ENCODE measurements at regions not wholly inside any gene's neighbourhood (a gene's known extent, or its start where the extent isn't known, plus 50 kb on each side); places are given as distances from the start of the nearest gene placed in this dataset.

- DNase-seq (ENCODE audit: low spot score) = no peak
Measured at GRCh38 chrX:124282580-124282979, 49.9 kb upstream of the TEX13D start.

More at GRCh38 chrX:124282580-124282979, 49.9 kb upstream of the TEX13D start:
- TF ChIP-seq, protein P1, sequence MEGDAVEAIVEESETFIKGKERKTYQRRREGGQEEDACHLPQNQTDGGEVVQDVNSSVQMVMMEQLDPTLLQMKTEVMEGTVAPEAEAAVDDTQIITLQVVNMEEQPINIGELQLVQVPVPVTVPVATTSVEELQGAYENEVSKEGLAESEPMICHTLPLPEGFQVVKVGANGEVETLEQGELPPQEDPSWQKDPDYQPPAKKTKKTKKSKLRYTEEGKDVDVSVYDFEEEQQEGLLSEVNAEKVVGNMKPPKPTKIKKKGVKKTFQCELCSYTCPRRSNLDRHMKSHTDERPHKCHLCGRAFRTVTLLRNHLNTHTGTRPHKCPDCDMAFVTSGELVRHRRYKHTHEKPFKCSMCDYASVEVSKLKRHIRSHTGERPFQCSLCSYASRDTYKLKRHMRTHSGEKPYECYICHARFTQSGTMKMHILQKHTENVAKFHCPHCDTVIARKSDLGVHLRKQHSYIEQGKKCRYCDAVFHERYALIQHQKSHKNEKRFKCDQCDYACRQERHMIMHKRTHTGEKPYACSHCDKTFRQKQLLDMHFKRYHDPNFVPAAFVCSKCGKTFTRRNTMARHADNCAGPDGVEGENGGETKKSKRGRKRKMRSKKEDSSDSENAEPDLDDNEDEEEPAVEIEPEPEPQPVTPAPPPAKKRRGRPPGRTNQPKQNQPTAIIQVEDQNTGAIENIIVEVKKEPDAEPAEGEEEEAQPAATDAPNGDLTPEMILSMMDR (IDR thresholded peaks at IDR 0.05; ENCODE audit: extremely low read depth, missing control alignments) = no peak

Measured in GM20000 (cell line).